ENCODE measurements at regions not wholly inside any gene's neighbourhood (a gene's known extent, or its start where the extent isn't known, plus 50 kb on each side); places are given as distances from the start of the nearest gene placed in this dataset.

DNA sequence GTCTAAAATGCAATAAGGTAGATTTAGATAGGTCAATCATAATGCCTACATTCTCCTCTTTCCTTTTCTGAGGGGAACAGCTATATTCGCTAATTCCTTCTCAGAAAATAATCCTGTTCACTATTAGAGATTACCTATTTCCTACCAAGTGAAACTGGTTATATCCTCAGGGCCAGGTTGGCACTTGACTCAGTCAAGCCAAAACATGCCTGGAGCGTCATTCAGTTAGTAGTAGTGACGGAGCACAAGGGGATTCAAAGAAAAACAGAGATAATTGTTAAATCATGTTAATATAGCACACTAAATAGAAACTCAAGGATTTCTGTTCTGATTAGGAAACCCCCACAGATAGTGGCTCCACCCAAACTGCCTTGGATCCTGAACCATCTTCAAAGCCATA lies 515.4 kb upstream of the PTPRD start:
- ChIA-PET POLR2A (no interaction called here), CTCF (no interaction called here)

DNA sequence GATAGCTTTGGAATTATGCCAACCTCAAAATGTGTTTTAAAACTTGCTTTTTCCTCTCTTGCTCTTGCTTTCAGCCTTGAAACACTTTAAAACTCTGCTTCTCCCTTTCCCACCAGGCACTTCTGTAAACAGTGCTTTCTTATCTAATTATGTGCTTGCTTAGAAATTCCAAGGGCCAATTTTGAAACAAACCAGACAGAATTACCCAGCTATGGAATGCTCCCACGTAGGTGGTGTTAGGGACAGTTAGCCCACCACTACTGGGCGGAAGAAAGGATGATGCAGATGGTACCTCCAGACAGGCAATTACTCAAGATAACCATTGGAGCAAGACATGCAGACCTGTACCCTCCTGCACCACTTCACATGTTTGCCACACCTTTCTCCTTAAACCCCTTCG lies 523.0 kb upstream of the PTPRD start:
- no peak for DNase-seq (ENCODE audit: extremely low spot score)
- POLR2A ChIA-PET: no interaction called here
- TF ChIP-seq ELF4 (IDR thresholded peaks at IDR 0.05): no peak
- CTCF ChIA-PET: no interaction called here

More for the DNA sequence above, 515.4 kb upstream of the PTPRD start:
- no peak for TF ChIP-seq L3MBTL2 (conservative IDR thresholded peaks at IDR 0.05)
- DNase-seq (ENCODE audit: extremely low spot score): no peak

GRCh38 chr9:11141357-11141756 lies 528.6 kb upstream of the PTPRD start:
- POLR2A ChIA-PET: no interaction called here
- TF ChIP-seq FOXM1 (IDR thresholded peaks at IDR 0.05; ENCODE audit: borderline replicate concordance): no peak
- TF ChIP-seq FOXA1 (IDR thresholded peaks at IDR 0.05): no peak
- TF ChIP-seq SUZ12 (IDR thresholded peaks at IDR 0.05): no peak
- no peak for TF ChIP-seq BHLHE40 (IDR thresholded peaks at IDR 0.05; ENCODE audit: borderline replicate concordance)
- TF ChIP-seq CTBP1 (IDR thresholded peaks at IDR 0.05; ENCODE audit: borderline replicate concordance): no peak
- no peak for TF ChIP-seq LEF1 (IDR thresholded peaks at IDR 0.05; ENCODE audit: borderline replicate concordance)
- TF ChIP-seq HDGF (IDR thresholded peaks at IDR 0.05; ENCODE audit: borderline replicate concordance): no peak
- TF ChIP-seq PKNOX1 (IDR thresholded peaks at IDR 0.05): no peak
- no peak for TF ChIP-seq TARDBP (IDR thresholded peaks at IDR 0.05)
- TF ChIP-seq L3MBTL2 (conservative IDR thresholded peaks at IDR 0.05): no peak
- TF ChIP-seq NFRKB (IDR thresholded peaks at IDR 0.05): no peak
- no peak for TF ChIP-seq ELF4 (IDR thresholded peaks at IDR 0.05)
- no peak for TF ChIP-seq SP1 (IDR thresholded peaks at IDR 0.05)
- no peak for TF ChIP-seq FOXK2 (IDR thresholded peaks at IDR 0.05)
- TF ChIP-seq ZNF384 (IDR thresholded peaks at IDR 0.05): no peak
- no peak for TF ChIP-seq ARNT (IDR thresholded peaks at IDR 0.05)
- DNase-seq (ENCODE audit: extremely low spot score): no peak

DNA sequence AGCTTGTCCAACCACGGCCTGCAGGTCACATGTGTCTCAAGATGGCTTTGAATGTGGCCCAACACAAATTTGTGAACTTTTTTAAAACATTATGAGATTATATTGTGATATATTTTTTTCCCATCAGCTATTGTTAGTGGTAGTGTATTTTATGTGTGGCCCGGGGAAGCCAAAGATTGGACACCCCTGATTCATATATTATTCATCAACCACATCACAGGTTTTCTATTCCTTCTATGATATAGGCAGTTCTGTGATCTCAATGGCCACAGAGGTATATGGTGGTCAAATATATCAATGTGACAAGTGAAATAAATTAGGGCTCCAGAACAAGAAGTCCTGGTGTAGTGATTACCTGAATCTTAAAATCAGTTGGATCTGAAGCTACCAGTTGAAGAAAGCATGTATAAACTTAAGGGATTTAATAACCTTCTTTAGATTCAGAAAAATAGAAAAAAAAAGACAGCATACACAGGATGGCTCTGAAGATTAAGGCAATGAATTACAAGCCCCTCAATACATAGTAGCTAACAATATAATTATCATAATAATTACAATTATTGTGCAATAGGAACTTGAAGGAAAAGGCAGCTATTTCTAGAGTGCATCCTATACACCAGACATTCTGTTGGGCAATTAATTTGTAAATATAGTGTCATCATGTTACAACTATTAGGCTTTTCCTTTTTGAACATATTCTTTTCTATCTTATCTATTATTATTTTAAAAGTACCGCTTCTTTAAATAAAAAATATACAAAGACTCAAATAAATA lies 530.4 kb upstream of the PTPRD start:
- CTCF ChIA-PET: no interaction called here
- TF ChIP-seq TARDBP (IDR thresholded peaks at IDR 0.05) (no peak), LEF1 (IDR thresholded peaks at IDR 0.05; ENCODE audit: borderline replicate concordance) (no peak), NFRKB (IDR thresholded peaks at IDR 0.05) (no peak), FOXM1 (IDR thresholded peaks at IDR 0.05; ENCODE audit: borderline replicate concordance) (no peak), PKNOX1 (IDR thresholded peaks at IDR 0.05) (no peak), HDGF (IDR thresholded peaks at IDR 0.05; ENCODE audit: borderline replicate concordance) (no peak)
- DNase-seq (ENCODE audit: extremely low spot score): no peak
- POLR2A ChIA-PET: no interaction called here

More at GRCh38 chr9:11141357-11141756, 528.6 kb upstream of the PTPRD start:
- CTCF ChIA-PET: no interaction called here

DNA sequence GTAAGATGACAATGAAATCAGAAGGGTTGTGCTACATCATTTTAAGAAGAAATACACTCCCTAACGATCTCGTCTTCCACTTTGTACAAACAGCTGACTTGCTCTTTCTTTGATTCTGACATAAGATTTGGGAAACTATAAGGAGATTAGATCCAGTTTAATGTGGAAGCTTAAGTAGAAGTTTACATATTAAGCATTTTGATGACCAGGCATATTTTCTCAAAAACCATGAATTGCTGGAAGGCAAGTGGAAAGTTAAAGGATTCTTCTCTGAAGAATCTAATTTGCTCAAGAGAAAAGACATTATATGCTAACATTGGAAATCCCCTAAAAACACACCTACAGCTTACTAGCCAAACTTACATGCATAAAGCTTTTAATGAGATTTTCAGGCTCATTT lies 531.9 kb upstream of the PTPRD start:
- CTCF ChIA-PET: no interaction called here
- TF ChIP-seq FOXA1 (IDR thresholded peaks at IDR 0.05) (no peak), TARDBP (IDR thresholded peaks at IDR 0.05) (no peak), L3MBTL2 (conservative IDR thresholded peaks at IDR 0.05) (no peak), FOXK2 (IDR thresholded peaks at IDR 0.05) (no peak), SUZ12 (IDR thresholded peaks at IDR 0.05) (no peak), ARNT (IDR thresholded peaks at IDR 0.05) (no peak), SP1 (IDR thresholded peaks at IDR 0.05) (no peak)
- no peak for DNase-seq (ENCODE audit: extremely low spot score)
- POLR2A ChIA-PET: no interaction called here

DNA sequence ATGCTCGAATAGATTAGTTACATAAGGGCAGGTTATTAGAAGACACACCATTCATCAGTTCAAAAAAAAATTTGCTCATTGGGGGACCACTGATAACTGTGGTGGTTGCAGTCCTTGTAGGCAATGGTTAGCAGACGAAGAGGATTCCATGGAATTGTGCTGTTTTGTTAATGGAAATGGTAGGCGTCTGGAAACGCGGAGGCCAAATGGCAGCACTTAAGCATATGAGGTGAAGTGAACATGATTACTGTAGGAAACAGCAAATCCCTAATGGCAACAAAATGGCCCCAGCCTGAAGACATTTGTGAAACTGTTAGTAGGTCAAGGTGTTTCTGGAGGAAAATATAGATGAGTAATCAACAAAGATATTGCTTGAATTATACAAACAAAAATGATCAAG lies 535.4 kb upstream of the PTPRD start:
- no peak for TF ChIP-seq ARNT (IDR thresholded peaks at IDR 0.05)
- TF ChIP-seq TARDBP (IDR thresholded peaks at IDR 0.05): no peak
- TF ChIP-seq ZNF384 (IDR thresholded peaks at IDR 0.05): no peak
- TF ChIP-seq L3MBTL2 (conservative IDR thresholded peaks at IDR 0.05): no peak
- TF ChIP-seq LEF1 (IDR thresholded peaks at IDR 0.05; ENCODE audit: borderline replicate concordance): no peak
- TF ChIP-seq FOXK2 (IDR thresholded peaks at IDR 0.05): no peak
- TF ChIP-seq PKNOX1 (IDR thresholded peaks at IDR 0.05): no peak
- no peak for DNase-seq (ENCODE audit: extremely low spot score)
- ChIA-PET POLR2A (no interaction called here), CTCF (no interaction called here)

DNA sequence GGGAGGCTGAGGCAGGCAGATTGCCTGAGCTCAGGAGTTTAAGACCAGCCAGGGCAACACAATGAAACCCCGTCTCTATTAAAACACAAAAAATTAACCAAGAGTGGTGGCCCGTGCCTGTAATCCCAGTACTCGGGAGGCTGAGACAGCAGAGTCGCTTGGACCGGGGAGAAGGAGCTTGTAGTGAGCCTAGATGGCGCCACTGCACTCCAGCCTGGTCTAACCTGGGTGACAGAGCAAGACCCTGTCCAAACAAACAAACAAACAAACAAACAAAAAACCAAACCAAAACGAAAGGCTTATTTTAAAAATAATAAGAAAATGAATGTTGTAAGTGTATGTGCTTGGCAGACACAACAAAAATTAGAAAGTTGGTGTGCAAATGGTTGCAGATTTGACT lies 536.3 kb upstream of the PTPRD start:
- POLR2A ChIA-PET: no interaction called here
- TF ChIP-seq ZNF384 (IDR thresholded peaks at IDR 0.05): no peak
- TF ChIP-seq LEF1 (IDR thresholded peaks at IDR 0.05; ENCODE audit: borderline replicate concordance): no peak
- no peak for TF ChIP-seq SUZ12 (IDR thresholded peaks at IDR 0.05)
- TF ChIP-seq BHLHE40 (IDR thresholded peaks at IDR 0.05; ENCODE audit: borderline replicate concordance): no peak
- no peak for TF ChIP-seq L3MBTL2 (conservative IDR thresholded peaks at IDR 0.05)
- TF ChIP-seq HDGF (IDR thresholded peaks at IDR 0.05; ENCODE audit: borderline replicate concordance): no peak
- TF ChIP-seq TARDBP (IDR thresholded peaks at IDR 0.05): no peak
- TF ChIP-seq FOXM1 (IDR thresholded peaks at IDR 0.05; ENCODE audit: borderline replicate concordance): no peak
- TF ChIP-seq SP1 (IDR thresholded peaks at IDR 0.05): no peak
- TF ChIP-seq CTBP1 (IDR thresholded peaks at IDR 0.05; ENCODE audit: borderline replicate concordance): no peak
- TF ChIP-seq ARNT (IDR thresholded peaks at IDR 0.05): no peak
- no peak for TF ChIP-seq ELF4 (IDR thresholded peaks at IDR 0.05)
- TF ChIP-seq FOXA1 (IDR thresholded peaks at IDR 0.05): no peak
- no peak for TF ChIP-seq PKNOX1 (IDR thresholded peaks at IDR 0.05)
- no peak for TF ChIP-seq NFRKB (IDR thresholded peaks at IDR 0.05)
- TF ChIP-seq FOXK2 (IDR thresholded peaks at IDR 0.05): no peak
- DNase-seq (ENCODE audit: extremely low spot score): no peak
- CTCF ChIA-PET: no interaction called here
